ENCODE measurements at regions not wholly inside any gene's neighbourhood (a gene's known extent, or its start where the extent isn't known, plus 50 kb on each side); places are given as distances from the start of the nearest gene placed in this dataset.

DNA sequence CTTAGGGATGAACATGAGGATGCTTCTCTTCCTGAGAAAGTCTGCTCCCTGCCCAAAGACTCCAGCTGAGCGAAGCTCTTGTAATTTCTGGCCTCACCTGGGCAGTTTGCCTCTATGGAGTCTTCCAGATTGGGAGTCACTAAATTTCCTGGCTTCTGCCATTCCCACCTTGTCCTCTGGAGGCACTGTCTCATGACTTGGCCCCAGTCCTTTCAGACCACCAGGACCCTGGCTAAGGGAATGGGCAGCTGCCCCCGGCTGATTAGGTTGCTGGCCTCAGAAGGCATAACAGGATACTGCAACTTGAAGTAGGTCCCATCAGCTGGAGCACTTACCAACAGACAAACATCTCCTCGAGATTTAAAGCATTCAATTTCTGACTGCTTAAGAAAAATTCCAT is 128.1 kb upstream of the SPON1 start:
- DNase-seq = peak; percentile 78
- H3K4me1 Mint-ChIP-seq = peaks cover 0 to 10% of the 10 kb centered on the region in 2 experiments; a peak in 2 of 4 replicates
- WGBS (ENCODE audit: extremely low coverage, insufficient read length, low lambda C conversion rate) = no CpG with 5 or more reads among the region's 3 CpGs

More for the DNA sequence above, 128.1 kb upstream of the SPON1 start:
- H3T11ph ChIP-seq (ENCODE audit: low read length) = no peak overlapping the region
- Mint-ChIP-seq H3K9me3 (peaks cover 14 to 21% of the 10 kb centered on the region in 2 experiments), H3K4me3 (no peak overlapping the region), H3K36me3 (ENCODE audit: insufficient read depth in 1 of 3, low read depth in 3 of 3) (peaks cover 2 to 24% (median 6%) of the 10 kb centered on the region in 3 experiments; a peak in 4 of 7 replicates), H3K27me3 (ENCODE audit: low read depth) (no peaks in the 10 kb centered on the region; the same call in 1 of the 2 replicates), H3K27ac (no peak overlapping the region)
- no peak overlapping the region for H3K14ac ChIP-seq (ENCODE audit: insufficient read depth, low read length)
- H3K9me3 ChIP-seq (ENCODE audit: control insufficient read depth, low read depth, low read length) = no peaks in the 10 kb centered on the region
- no peak overlapping the region for H4K91ac ChIP-seq (ENCODE audit: insufficient read length, low read depth, low read length)
- no peak overlapping the region for H2BK120ac ChIP-seq (ENCODE audit: low read depth, low read length, poor library complexity, severe bottlenecking)
- H3K27me3 ChIP-seq (ENCODE audit: insufficient read depth, low read length) = no peaks in the 10 kb centered on the region
- no peak overlapping the region for H4K5ac ChIP-seq (ENCODE audit: insufficient read length, low read depth, low read length)
- no peaks in the 10 kb centered on the region for H4K20me1 ChIP-seq (ENCODE audit: control insufficient read depth, insufficient read depth, insufficient read length)
- no peak overlapping the region for H3K23ac ChIP-seq (ENCODE audit: insufficient read length, low read depth, low read length)
- H3K56ac ChIP-seq (ENCODE audit: insufficient read length, low read depth, low read length) = no peak overlapping the region
- H4K8ac ChIP-seq (replicated peaks; ENCODE audit: insufficient read length, low read depth, low read length) = no peak overlapping the region
- no peaks in the 10 kb centered on the region for H3K79me1 ChIP-seq (ENCODE audit: insufficient read depth, low read depth, low read length, poor library complexity, severe bottlenecking)
- H3K79me2 ChIP-seq (ENCODE audit: insufficient read depth, low read length) = no peaks in the 10 kb centered on the region
- no peaks in the 10 kb centered on the region for H3K4me1 ChIP-seq (ENCODE audit: insufficient read depth, low read length)
- no peak overlapping the region for H3K27ac ChIP-seq (ENCODE audit: insufficient read length, low read depth, low read length)
- no peaks in the 10 kb centered on the region for H3K23me2 ChIP-seq (ENCODE audit: insufficient read length, low read depth, low read length, poor library complexity, severe bottlenecking)
- TF ChIP-seq, protein P1, sequence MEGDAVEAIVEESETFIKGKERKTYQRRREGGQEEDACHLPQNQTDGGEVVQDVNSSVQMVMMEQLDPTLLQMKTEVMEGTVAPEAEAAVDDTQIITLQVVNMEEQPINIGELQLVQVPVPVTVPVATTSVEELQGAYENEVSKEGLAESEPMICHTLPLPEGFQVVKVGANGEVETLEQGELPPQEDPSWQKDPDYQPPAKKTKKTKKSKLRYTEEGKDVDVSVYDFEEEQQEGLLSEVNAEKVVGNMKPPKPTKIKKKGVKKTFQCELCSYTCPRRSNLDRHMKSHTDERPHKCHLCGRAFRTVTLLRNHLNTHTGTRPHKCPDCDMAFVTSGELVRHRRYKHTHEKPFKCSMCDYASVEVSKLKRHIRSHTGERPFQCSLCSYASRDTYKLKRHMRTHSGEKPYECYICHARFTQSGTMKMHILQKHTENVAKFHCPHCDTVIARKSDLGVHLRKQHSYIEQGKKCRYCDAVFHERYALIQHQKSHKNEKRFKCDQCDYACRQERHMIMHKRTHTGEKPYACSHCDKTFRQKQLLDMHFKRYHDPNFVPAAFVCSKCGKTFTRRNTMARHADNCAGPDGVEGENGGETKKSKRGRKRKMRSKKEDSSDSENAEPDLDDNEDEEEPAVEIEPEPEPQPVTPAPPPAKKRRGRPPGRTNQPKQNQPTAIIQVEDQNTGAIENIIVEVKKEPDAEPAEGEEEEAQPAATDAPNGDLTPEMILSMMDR (conservative IDR thresholded peaks at IDR 0.05) = peak; percentile 74
- no peak overlapping the region for H2BK20ac ChIP-seq (ENCODE audit: low read depth, low read length, poor library complexity, severe bottlenecking)
- H3K4ac ChIP-seq (ENCODE audit: low read depth, low read length) = no peak overlapping the region
- no peak overlapping the region for H2AFZ ChIP-seq (ENCODE audit: low read length)
- H2BK5ac ChIP-seq (ENCODE audit: insufficient read length, low read length) = no peak overlapping the region
- H2AK5ac ChIP-seq (ENCODE audit: insufficient read length, low read length) = no peak overlapping the region
- H3K9ac ChIP-seq (ENCODE audit: extremely low read depth, insufficient read length, low read length) = no peak overlapping the region
- H3K4me2 ChIP-seq (ENCODE audit: insufficient read depth, insufficient read length, low read length) = no peak overlapping the region
- H3K18ac ChIP-seq (ENCODE audit: insufficient read length, low read depth, low read length) = no peak overlapping the region
- no peak overlapping the region for H2BK12ac ChIP-seq (ENCODE audit: insufficient read length, low read depth, low read length)
- no peak overlapping the region for H2BK15ac ChIP-seq (ENCODE audit: low read depth, low read length)

Measured in H9 (cell line).